Liver (tissue), 3 donors: ENCODE measurements at regions not wholly inside any gene's neighbourhood (a gene's known extent, or its start where the extent isn't known, plus 50 kb on each side); places are given as distances from the start of the nearest gene placed in this dataset.

Experiments used
- CTCF ChIP-seq: fragments of 150-350 bp; IDR thresholded peaks from 2 replicates; pipeline ENCODE4 v1.5.1; 2017; ENCODE audit warnings: improper control_type of control experiment, low read depth, low read length; ENCODE audit not compliant: missing input control
- MAX ChIP-seq: IDR thresholded peaks from 2 replicates; pipeline ENCODE4 v1.6.1; 2016; ENCODE audit warnings: antibody characterized with exemption
- RAD21 ChIP-seq, 2 donors: IDR thresholded peaks; 2 replicates each; pipeline ENCODE4 v1.6.1; 2016; ENCODE audit warnings: antibody characterized with exemption in 2 of 2, mild to moderate bottlenecking in 2 of 2
- ZBTB33 ChIP-seq: IDR thresholded peaks from 2 replicates; pipeline ENCODE4 v1.6.1; 2016; ENCODE audit warnings: antibody characterized with exemption
- donor health status: healthy.
- donor health status: healthy.

DNA sequence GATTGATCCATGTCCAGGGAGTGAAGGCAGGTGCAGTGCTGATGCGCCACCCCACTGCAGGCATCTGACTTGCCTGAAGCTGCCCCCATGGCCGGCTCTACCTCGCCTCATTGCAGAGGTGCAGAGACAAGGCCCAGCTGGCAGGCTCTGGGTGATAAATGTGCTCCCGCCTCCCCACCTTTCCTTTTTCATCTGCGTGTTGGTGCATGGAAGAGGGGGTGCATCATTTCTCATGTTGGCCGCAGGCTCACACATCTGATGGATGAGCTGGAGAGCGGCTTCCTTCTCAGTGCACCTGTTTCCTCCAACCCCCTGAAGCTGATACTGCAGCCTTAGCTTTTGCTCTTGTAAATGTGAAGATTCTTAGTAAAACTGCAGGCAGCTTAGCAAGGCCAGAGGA is 306.0 kb upstream of the KAZN start:
- TF ChIP-seq MAX (no peak), CTCF (no peak), RAD21 (IDR thresholded peaks at IDR 0.05) (no peak), ZBTB33 (no peak)
